HG02852 (cell line): ENCODE measurements at regions not wholly inside any gene's neighbourhood (a gene's known extent, or its start where the extent isn't known, plus 50 kb on each side); places are given as distances from the start of the nearest gene placed in this dataset.

ENCODE experiments used
- ATAC-seq: cut with Tn5 transposase; IDR thresholded peaks from one replicate; pipeline ENCODE4 v1.9.1; 2021; ENCODE audit warnings: mild to moderate bottlenecking, moderate library complexity; ENCODE audit not compliant: unreplicated experiment

- no peak for ATAC-seq
Measured at GRCh38 chr14:29197557-29197956, 431.0 kb downstream of the FOXG1 start.

GRCh38 chr14:29205658-29206057 lies 439.1 kb downstream of the FOXG1 start:
- ATAC-seq = no peak

GRCh38 chr14:29215853-29216252 lies 449.3 kb downstream of the FOXG1 start:
- no peak for ATAC-seq

DNA sequence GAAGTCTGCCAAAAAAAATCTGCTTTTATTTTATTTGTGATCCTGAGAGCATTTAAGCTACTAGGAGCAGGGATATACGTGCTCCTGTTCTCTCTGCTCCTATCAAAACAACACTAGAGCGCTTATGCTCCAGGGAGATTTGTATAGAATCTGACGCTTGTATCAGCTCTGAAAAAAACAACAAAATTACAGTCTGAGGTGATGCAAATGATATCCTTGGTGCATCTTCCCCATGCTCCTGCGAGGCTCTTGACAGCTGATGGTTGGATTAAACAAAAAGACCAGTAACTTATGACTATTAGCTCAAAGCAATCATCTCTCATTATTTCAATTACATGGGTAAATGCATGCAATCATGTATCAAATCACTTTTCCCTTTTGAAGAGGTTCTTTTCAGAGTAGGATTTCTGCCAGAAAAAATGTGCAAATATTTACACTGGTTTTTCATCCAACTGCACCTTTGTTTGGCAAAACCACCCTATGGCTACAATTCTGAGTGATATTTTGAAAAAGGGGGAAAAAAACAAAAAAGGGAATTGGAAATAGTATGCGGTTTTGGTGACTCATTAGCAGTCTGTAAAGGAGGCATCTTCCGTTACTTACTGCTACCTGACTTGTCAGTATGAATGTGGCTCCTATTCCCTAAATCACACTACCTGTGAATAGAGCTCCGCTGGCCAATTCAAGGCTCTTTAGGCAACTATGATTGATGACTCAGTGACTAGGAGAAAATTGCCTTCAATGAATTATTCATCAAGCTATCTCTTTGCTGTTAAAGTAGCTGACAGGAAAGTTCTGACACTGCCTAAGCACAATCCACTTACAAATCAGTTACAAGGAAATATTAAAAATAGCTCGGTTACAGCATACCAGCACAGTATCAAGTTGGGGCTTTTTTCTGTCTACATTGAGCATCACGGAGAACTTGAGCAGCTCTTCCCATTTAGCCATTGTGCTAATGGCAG lies 450.0 kb downstream of the FOXG1 start:
- no peak for ATAC-seq

DNA sequence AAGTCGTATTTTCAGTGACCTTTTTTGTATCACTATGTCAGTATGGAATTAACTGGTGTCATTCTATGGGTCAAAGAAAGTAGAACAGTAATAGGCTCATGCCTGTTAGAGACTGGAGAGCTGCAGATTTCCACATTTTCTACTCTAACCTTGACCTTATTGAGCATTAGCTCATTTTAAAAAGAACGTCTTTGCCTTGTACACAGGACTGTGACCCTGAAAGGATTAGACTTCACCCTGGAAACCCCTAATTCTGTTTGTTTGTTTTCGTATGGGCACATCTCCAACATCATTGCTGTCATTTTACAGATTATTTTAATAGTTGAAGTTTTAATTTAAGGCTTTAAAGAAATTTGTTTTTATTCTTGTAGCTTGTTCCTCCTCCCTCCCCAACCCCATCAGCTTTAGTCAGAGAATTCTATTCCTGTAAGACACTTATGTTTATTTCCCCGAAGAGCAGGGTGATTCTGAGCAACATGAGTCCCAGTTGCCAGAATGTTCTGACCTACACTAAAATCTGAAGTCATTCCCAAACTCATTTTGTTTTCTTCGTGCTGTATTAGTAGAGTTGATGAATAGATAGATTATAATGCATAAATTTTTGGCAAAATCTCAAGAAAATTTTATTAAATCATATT lies 451.3 kb downstream of the FOXG1 start:
- no peak for ATAC-seq

- no peak for ATAC-seq
Measured at GRCh38 chr14:29220072-29220471, 453.5 kb downstream of the FOXG1 start.

DNA sequence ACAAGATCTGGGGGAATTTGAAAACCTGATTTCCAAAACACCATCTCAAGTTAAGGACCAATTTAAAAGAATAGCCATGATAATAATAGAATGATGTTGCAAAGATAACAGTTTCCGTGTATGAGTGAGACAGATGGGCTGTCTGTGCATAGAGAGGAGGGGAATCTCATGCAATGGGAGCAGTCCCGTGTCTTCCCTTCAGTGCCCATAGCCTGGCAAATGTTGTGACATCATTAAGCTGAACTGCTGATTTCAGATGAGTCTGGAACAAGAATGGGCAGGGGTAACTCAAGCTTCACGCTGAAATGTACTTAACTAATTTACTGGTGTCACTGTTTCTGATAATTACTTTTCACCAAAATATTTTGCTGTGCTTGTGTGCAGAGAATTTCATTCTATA lies 454.0 kb downstream of the FOXG1 start:
- ATAC-seq = no peak

DNA sequence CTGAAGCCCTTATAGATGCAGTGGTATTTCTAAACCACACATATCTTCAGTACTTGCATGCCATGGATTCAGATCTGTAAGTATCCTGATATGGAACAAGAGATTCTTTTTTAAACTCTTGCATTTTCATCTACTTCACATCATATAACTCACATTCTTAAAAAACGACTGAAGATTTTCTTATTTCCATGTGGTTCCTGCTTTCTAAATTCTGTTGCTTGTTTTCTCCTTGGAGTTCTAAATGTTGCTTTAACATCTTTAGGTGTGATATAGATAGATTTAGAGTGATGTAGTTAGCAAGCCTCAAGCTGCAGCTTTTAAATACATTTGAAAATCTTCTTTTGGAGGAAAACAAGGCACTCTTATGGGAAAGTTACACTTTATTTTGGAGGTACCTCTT lies 455.4 kb downstream of the FOXG1 start:
- no peak for ATAC-seq

DNA sequence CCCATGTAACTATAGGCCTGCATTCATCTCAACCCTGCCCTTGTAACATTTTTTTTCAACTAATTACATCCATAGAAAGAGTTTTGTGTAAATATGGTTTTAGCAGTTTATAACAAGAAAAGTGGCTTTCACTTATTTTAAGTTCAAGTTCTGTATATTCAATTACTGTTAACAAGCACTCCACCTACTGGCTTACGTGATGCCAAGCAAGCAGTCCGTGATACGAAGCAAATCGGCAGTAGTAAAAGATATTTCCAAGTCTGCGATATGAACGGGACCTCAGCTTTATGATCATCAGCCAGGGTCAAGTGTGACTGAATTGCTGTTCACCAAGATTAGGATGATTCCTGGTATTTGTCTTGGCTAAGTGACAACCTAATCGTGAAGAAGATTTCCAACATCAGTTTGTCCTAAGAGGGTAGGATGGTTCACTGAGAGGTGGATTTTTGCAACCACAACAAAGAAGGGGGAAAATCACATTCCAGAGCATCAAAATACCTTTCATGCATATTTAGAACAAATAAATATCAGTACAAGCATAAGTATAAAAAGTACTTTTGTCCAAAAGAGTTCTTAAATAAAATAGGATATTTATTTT lies 456.2 kb downstream of the FOXG1 start:
- no peak for ATAC-seq

- no peak for ATAC-seq
Measured at GRCh38 chr14:29223947-29224346, 457.4 kb downstream of the FOXG1 start.

DNA sequence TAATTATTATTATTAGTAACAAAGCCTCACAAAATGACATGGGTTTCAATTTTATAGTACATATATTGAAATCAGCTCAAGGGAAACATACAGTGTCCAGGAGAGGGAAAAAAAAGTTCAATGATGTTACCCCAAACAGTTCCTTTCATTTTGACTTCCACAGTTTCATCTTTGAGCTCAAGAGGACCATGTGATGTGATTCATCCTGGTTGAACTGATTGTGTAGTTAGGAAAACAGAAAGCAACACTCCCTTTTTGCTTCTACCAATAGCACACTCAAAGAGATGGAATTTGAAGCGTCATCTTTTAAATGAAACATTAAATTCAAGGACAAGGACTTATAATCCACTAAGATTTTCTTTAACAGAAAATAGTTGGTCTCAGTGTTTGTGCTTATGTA lies 461.0 kb downstream of the FOXG1 start:
- ATAC-seq = no peak

DNA sequence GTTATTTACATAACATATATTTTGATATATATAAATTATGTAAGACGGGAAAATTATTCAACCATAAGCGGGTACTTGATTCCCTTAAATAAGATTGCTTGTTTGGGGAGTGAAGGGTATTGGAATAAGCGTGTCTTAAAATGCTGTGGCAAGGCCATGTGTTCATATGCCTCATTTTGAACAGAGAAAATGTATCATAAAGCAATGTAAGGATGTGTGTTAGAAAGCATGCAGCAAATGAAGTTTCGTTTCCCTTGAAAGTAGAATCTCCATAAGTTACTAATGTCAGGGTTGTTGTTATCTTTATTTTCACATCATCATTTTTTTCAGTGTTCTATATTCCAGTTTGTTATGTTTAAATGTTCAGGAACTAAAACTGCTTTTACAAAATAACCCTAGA lies 465.6 kb downstream of the FOXG1 start:
- no peak for ATAC-seq

- ATAC-seq = no peak
Measured at GRCh38 chr14:29232711-29233110, 466.1 kb downstream of the FOXG1 start.

DNA sequence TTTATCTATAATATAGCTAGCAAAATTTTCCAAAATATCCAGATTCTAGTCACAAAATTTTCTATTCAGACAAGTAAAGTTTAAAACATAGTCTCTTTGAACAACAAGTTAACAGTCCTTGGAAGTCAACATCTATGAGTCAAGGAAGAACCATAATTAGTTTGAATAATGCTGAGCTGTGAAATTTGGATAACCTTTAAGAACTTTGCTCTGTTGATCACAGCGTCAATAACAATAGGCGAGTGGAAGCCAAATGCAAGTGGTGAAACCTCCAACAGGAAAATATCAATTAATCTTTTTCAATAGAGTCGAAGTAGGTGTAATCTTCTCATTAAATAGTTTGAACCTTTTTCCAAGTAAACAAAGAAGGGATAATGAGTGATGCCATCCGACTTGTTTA lies 466.6 kb downstream of the FOXG1 start:
- ATAC-seq = no peak

GRCh38 chr14:29235991-29236390 lies 469.4 kb downstream of the FOXG1 start:
- no peak for ATAC-seq

GRCh38 chr14:29236401-29236800 lies 469.8 kb downstream of the FOXG1 start:
- no peak for ATAC-seq

DNA sequence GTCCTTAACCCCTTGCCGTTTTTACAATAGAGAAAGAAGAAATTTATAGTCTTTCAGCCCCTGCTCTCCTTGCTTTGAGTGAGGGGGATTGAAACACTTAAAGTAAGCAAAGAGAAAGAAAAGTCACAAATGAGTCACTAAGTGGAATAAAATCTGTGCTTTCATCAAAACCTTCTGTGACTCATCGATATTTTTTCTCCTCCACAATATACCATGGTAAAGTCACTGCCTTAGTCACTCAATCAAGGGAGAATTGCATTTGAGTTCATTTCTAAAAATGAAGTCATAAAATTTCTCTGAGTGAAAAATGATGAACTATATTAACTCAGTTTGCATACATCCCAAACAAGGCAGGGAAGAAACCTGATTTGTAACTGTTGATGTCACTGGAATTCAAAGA lies 470.3 kb downstream of the FOXG1 start:
- no peak for ATAC-seq

DNA sequence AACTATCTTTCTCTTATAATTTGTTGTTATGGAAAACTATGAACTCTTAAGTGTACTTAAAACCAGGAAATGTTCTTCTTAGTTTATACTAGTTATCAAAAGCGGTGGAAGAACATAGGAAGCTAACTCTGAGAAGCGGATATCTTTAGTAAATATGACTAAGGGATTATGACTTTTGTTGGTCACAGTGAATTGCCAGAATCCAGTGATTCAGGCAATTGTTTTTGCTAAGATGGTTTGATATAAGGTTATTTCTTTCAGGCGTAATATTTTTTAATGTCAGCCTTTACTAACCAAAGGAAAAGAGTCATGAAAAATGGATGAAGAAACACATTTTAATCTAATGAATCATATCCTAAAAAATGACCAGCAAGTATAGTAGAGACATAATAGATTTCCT lies 473.5 kb downstream of the FOXG1 start:
- no peak for ATAC-seq

DNA sequence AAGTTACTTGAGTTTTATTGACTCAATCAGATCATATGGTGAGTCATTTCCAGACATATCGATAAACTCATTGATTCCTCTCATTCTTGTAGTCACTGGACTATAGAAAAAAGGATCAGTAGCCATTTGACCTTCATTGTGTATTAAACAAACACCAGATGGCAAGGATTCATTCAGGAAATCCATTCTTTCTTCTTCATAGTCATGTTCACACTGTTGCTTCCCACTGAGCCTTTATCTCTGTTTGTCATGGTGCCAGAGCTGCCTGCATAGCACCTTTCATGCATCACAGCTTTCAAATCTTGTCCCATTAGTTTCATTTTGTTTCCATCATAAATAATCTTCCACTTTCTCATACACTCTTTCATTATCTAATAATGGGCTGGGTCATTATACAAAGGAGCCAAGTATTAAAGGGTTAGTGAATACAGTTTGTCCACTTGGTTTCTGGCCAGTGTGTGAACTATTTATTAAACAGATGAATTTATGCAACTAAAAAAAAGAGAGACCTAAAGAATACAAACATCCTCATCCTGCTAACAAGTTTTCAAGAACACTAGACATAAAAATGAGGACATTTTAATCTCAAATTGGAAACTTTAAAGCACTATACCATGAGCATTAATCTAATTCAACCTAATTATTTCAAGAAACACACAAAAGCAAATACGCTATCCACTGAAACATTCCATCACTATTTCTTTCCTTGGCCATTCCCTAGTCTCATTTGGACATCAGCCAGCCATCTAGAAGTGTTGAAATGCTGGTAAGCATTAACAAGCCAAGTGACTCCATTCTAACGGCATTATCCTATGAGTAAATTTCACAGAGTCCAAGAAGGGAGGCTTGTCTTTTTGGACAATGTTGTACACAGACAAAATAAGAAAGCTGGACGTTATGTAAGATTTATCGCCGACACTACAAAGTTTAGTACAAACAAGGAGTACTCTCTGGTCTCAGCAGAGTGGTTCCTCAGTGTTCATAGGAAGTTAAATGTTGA lies 476.5 kb downstream of the FOXG1 start:
- ATAC-seq = no peak

DNA sequence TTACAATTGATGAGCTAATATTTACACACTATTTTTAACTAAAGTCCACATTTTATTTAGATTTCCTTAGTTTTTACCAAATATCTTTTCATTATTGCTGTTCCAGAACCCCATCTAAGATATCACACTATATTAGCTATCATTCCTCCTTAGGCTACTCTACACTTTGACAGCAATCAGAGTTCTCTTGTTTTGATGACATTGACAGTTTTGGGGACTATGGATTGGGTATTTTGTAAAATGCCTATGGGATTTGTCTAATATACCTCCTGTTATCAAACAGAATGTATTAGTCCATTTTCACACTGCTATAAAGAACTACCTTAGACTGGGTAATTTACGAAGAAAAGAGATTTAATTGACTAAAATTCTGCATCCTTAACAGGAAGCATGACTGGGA lies 489.1 kb downstream of the FOXG1 start:
- no peak for ATAC-seq

GRCh38 chr14:29262979-29263378 lies 496.4 kb downstream of the FOXG1 start:
- ATAC-seq = no peak
